GM13977 (cell line): ENCODE measurements at regions not wholly inside any gene's neighbourhood (a gene's known extent, or its start where the extent isn't known, plus 50 kb on each side); places are given as distances from the start of the nearest gene placed in this dataset.

Experiments used
- DNase-seq: peaks from one replicate; pipeline ENCODE4 v3.0.0; 2012; ENCODE audit warnings: low spot score
- in situ Hi-C: fragments of 300-500 bp; cut with MboI; formaldehyde crosslinking; loops from one replicate; pipeline ENCODE4 v1.12.0; 2022; ENCODE audit warnings: low sequenced_read_pairs, low pct_unique_long_range_greater_than_20kb, mixed read lengths, inconsistent platforms; ENCODE audit not compliant: unreplicated experiment
- TF ChIP-seq, protein P1 (sequence below): IDR thresholded peaks from 2 replicates; pipeline ENCODE4 v1.5.1; 2012; ENCODE audit warnings: mild to moderate bottlenecking, control low read depth; ENCODE audit not compliant: insufficient read depth; ENCODE audit errors: extremely low read depth, missing control alignments

- in situ Hi-C loops, result no loop called here
- TF ChIP-seq, protein P1, sequence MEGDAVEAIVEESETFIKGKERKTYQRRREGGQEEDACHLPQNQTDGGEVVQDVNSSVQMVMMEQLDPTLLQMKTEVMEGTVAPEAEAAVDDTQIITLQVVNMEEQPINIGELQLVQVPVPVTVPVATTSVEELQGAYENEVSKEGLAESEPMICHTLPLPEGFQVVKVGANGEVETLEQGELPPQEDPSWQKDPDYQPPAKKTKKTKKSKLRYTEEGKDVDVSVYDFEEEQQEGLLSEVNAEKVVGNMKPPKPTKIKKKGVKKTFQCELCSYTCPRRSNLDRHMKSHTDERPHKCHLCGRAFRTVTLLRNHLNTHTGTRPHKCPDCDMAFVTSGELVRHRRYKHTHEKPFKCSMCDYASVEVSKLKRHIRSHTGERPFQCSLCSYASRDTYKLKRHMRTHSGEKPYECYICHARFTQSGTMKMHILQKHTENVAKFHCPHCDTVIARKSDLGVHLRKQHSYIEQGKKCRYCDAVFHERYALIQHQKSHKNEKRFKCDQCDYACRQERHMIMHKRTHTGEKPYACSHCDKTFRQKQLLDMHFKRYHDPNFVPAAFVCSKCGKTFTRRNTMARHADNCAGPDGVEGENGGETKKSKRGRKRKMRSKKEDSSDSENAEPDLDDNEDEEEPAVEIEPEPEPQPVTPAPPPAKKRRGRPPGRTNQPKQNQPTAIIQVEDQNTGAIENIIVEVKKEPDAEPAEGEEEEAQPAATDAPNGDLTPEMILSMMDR, result no peak
- DNase-seq, result no peak
Observed at GRCh38 chrX:147788641-147789350, 122.9 kb upstream of the FMR1 start.

DNA sequence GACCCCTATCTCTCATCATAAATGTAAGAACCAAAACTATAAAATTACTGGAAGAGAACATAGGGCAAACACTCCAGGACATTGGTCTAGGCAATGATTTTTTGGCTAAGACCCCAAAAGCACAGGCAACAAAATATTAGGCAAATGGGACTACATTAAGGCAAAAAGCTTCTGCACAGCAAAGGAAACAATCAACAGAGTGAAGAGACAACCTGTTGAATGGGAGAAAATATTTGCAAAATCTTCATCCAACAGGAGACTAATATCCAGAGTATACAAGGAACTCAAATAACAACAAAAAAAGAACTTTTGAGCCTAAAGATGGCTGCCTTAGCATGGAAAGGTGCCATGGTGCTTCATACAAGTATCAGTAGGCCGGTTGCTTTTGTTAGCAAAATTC, 111.1 kb upstream of the FMR1 start:
- TF ChIP-seq, protein P1, result no peak
- in situ Hi-C loops, result no loop called here
- no peak for DNase-seq

GRCh38 chrX:147803948-147804347, 107.8 kb upstream of the FMR1 start:
- TF ChIP-seq, protein P1, result peak; percentile 61
- peak; percentile 20 for DNase-seq
- in situ Hi-C loops, result no loop called here

DNA sequence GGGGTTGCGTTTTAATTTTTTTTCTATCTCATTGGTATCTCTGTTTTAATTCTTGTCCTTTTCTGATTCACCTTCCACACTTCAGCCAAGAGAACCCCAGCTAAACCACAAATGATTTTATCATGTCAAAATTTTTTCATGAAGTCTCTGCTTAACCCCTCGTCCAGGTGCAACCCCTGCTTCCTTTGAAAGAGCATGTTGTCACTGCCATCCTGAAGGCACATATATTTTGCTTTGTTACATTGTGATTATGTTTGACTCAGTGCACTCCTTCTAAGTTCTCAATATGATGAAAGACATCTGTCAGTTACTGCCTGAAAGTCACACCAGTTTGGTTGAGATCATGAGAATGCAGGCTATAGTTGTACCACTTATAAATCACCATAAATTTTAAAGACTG, 99.9 kb upstream of the FMR1 start:
- DNase-seq, result no peak
- TF ChIP-seq, protein P1, result no peak
- in situ Hi-C loops, result no loop called here

DNA sequence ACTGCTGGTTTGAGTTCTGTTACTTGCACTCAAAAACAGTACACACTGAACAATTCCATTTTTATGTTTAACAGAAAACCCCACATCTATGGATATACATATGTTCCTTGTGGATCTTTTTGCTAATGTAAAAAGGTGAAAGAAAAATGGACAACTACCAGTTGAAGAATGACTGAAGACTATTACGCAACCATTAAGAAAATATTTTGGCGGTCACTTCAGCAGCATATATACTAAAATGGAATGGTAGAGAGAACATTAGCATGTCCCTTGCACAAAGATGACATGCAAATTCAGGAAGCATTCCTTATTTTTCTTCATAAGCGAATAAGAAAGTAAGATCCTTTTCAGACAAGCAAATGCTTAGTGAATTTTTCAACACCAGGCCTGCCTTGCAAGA, 84.6 kb upstream of the FMR1 start:
- no peak for DNase-seq
- TF ChIP-seq, protein P1, result no peak
- in situ Hi-C loops, result no loop called here

- TF ChIP-seq, protein P1, result no peak
- in situ Hi-C loops, result no loop called here
- no peak for DNase-seq
Observed at GRCh38 chrX:147828719-147829118, 83.0 kb upstream of the FMR1 start.
